ENCODE measurements at regions not wholly inside any gene's neighbourhood (a gene's known extent, or its start where the extent isn't known, plus 50 kb on each side); places are given as distances from the start of the nearest gene placed in this dataset.

DNA sequence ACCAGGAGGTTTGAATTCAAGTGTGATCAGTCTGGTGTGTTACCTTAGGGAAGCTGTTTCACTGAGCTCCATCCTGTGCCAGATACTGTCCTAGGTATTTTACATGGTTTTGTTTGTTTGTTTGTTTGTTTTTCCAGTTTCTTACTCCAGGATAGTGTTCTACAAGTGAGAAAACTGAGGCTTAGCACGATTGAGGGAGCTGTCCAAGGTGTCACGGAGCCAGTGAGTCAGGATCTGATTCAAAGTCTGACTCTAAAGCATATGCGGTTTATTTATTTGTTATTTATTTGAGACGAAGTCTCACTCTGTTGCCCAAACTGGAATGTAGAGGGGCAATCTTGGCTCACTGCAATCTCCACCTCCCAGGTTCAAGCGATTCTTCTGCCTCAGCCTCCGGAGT is 79.7 kb upstream of the GNG2 start:
- no peak for DNase-seq (ENCODE audit: low read depth in 4 of 4, low spot score in 3 of 4)

GRCh38 chr14:51781381-51781780 is 79.0 kb upstream of the GNG2 start:
- no peak for DNase-seq (ENCODE audit: low read depth in 4 of 4, low spot score in 3 of 4)

DNA sequence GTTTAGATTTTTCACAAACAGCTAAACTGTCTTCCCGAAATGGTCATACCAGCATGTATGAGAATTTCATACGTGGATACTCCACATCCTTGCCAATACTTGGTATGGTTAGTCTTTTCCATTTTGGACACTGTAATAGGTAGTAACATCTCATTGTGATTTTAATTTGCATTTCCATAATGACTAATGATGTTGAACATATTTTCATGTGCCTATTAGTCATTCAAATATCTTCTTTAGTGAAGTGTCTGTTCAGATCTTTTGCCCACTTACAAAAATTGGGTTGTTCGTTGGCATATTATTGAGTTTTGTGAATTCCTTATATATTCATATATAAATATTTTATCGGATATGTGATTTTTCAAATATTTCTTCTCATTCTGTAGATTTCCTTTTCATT is 78.0 kb upstream of the GNG2 start:
- DNase-seq (ENCODE audit: low read depth in 4 of 4, low spot score in 3 of 4), result no peak

GRCh38 chr14:51783765-51784164 is 76.6 kb upstream of the GNG2 start:
- no peak for DNase-seq (ENCODE audit: low read depth in 4 of 4, low spot score in 3 of 4)

- no peak for DNase-seq (ENCODE audit: low read depth in 4 of 4, low spot score in 3 of 4)
Measured at GRCh38 chr14:51784466-51784865, 75.9 kb upstream of the GNG2 start.

DNA sequence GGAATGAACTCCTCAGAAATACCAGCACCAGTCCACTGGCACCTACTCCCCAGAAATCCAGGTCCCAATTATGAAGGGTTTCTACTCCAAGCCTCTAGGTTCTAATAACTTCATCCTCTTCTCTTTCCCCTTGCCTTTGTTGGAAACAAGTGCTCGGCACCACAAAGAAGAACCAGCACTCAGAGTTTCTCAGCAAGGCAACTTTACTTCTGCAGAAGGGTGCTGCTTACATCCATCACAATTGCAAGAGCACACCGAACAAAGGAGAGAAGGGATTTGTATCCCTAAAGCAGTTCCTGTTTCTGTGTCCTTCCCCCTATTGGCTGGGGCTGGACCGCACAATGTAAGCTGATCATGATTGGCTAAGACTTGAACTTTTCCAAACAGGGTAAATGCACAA is 74.2 kb upstream of the GNG2 start:
- no peak for DNase-seq (ENCODE audit: low read depth in 4 of 4, low spot score in 3 of 4)

DNA sequence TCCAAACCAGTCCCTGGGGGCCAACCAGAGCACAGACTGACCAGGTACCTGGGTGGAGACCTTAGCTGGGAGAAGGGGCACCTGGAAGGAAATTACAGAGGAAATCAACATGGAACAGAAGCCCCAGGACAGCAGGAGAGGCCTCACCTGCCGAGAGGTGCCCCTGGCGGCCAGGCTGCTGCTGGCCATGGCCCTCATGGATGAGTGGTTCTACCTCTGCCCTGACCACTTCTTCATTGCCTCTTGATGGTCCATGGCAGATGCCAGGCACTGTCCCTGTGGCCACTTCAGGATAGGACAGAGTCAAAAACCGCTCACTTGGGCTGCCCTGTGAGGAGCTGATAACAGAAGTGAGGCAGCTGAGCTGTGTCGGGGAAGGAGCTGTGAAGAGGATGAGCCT is 73.1 kb upstream of the GNG2 start:
- DNase-seq (ENCODE audit: low read depth in 4 of 4, low spot score in 3 of 4), result no peak

- no peak for DNase-seq (ENCODE audit: low read depth in 4 of 4, low spot score in 3 of 4)
Measured at GRCh38 chr14:51789114-51789513, 71.3 kb upstream of the GNG2 start.

- DNase-seq (ENCODE audit: low read depth in 4 of 4, low spot score in 3 of 4), result no peak
Measured at GRCh38 chr14:51789596-51789995, 70.8 kb upstream of the GNG2 start.

GRCh38 chr14:51792809-51793208 is 67.6 kb upstream of the GNG2 start:
- no peak for DNase-seq (ENCODE audit: low read depth in 4 of 4, low spot score in 3 of 4)

DNA sequence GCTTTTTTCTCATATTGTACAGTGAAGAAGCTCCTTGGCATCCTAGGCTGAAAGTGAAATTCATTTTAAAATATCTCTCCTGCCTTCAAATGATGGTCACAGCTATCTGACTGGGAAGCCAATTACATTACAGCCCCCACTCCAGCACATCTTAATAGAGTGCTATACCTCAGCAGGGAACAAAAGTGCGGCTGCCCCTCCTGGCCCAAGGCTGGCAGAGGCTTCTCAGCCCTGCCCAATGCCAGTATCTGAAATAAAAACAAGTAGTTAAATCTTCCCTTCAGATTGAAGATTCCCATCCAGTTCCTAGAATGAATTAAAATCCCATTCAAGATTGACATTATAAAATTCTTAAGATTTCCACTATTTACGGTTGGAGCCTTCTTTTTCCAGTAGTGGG is 54.9 kb upstream of the GNG2 start:
- no peak for DNase-seq (ENCODE audit: low read depth in 4 of 4, low spot score in 3 of 4)

DNA sequence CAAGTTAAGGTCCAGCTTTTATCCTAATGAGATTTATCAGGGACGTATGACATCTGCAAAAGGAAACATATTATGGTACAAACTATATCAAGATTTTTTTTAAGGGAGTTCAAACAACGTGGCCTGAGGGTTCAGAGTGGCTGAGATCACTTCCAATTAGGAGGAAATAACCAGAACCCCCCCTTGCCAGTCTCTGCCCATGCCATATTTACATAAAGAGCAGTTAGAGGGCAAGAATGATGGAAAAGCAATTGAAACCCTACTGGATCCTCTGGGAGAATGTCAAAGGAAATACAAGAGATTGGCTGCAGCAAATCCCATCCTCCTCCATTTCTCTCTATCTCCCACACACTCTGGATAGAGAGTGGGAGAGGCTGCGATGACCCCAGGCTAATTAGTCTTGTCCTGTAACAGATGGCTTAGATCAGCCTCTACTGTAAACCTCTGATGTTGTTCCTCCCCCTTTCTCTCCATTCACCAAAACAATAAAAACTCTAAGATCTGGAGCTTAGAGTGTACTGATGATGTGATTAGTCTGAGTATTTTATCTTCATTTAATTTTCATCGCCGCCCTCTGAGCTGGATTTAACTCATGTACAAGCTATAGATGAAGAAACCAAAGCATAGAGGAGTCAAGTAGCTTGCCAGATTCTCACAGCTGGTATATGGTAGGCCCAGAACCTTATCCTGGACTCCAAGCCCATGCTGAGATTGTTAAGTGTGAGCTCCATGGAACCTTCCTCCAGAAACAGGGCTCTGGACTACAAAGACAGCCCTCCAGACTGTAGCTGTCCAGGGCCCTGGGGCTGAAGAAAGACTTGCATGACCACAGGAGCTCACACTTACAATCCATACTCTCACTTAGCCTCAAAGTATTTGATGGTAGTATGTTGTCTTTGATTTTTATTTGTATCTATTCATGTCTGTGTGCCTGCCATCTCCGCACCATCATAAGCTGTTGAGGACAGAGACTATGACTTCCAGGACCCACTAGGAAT is 54.1 kb upstream of the GNG2 start:
- DNase-seq (ENCODE audit: low read depth in 4 of 4, low spot score in 3 of 4), result peak; percentile 52 to 74 (median 67)

- peak in 2 of 4 donors; percentile 14 to 15 for DNase-seq (ENCODE audit: low read depth in 4 of 4, low spot score in 3 of 4)
Measured at GRCh38 chr14:51807356-51807755, 53.1 kb upstream of the GNG2 start.
